ENCODE measurements at regions not wholly inside any gene's neighbourhood (a gene's known extent, or its start where the extent isn't known, plus 50 kb on each side); places are given as distances from the start of the nearest gene placed in this dataset.

DNA sequence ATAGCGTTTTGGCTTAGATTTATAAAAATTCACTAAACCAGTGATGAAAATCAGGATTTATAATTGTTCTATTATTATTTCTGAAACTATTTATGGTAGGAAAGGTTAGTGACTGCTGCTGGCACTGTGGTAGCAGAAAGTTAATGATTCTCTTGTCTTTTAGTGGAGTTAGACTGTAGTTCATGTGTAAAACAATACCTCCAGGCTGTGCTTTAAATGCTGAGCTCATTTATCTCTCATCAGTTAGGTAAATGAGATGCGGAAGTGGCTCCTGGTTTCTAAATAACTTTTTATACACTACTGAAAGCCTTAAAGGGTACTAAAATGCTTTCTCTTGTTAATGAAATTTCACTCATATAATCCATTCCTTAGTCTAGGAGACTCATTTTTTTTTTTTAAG is 326.8 kb upstream of the POT1 start:
- TF ChIP-seq, protein P1, sequence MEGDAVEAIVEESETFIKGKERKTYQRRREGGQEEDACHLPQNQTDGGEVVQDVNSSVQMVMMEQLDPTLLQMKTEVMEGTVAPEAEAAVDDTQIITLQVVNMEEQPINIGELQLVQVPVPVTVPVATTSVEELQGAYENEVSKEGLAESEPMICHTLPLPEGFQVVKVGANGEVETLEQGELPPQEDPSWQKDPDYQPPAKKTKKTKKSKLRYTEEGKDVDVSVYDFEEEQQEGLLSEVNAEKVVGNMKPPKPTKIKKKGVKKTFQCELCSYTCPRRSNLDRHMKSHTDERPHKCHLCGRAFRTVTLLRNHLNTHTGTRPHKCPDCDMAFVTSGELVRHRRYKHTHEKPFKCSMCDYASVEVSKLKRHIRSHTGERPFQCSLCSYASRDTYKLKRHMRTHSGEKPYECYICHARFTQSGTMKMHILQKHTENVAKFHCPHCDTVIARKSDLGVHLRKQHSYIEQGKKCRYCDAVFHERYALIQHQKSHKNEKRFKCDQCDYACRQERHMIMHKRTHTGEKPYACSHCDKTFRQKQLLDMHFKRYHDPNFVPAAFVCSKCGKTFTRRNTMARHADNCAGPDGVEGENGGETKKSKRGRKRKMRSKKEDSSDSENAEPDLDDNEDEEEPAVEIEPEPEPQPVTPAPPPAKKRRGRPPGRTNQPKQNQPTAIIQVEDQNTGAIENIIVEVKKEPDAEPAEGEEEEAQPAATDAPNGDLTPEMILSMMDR (IDR thresholded peaks at IDR 0.05 in 8 of 11, conservative IDR thresholded peaks at IDR 0.05 in 3 of 11): no peak
- no peak for TF ChIP-seq POLR2A (IDR thresholded peaks at IDR 0.05)
- no peak for TF ChIP-seq POLR2AphosphoS5 (IDR thresholded peaks at IDR 0.05)

All from spleen (tissue), 7 donors.